WTC11 (cell line): ENCODE measurements at regions not wholly inside any gene's neighbourhood (a gene's known extent, or its start where the extent isn't known, plus 50 kb on each side); places are given as distances from the start of the nearest gene placed in this dataset.

ENCODE experiments used
- ATF1 ChIP-seq: sonication (generic); formaldehyde crosslinking; IDR thresholded peaks from 2 replicates; pipeline ENCODE4 v1.8.1; 2023; ENCODE audit warnings: mild to moderate bottlenecking, moderate library complexity, missing genetic modification reagents
- CTCF ChIP-seq: fragments of 200-600 bp; IDR thresholded peaks from 2 replicates; pipeline ENCODE4 v1.8.0; 2022; ENCODE audit warnings: antibody characterized with exemption
- MXD4 ChIP-seq: fragments of 250-450 bp; sonication (Bioruptor Pico); IDR thresholded peaks from 2 replicates; pipeline ENCODE4 v1.8.0; 2021; ENCODE audit warnings: mild to moderate bottlenecking, moderate library complexity, borderline replicate concordance
- ZBTB21 ChIP-seq: sonication (generic); formaldehyde crosslinking; IDR thresholded peaks from 2 replicates; pipeline ENCODE4 v1.8.1; 2023; ENCODE audit warnings: mild to moderate bottlenecking, missing genetic modification reagents, borderline replicate concordance
- ZNF416 ChIP-seq: fragments of 250-450 bp; sonication (Bioruptor Pico); IDR thresholded peaks from 2 replicates; pipeline ENCODE4 v1.9.0; 2021; ENCODE audit warnings: mild to moderate bottlenecking, inconsistent platforms
- TF ChIP-seq, protein P1 (sequence below): sonication (generic); formaldehyde crosslinking; IDR thresholded peaks from 2 replicates; pipeline ENCODE4 v1.8.1; 2023; ENCODE audit warnings: mild to moderate bottlenecking, missing genetic modification reagents, borderline replicate concordance

GRCh38 chr16:86068722-86069121 is 169.8 kb downstream of the IRF8 start:
- TF ChIP-seq MXD4 (no peak), ZNF416 (CRISPR knock-in tag) (no peak), CTCF (no peak), ATF1 (CRISPR knock-in tag) (no peak), ZBTB21 (CRISPR knock-in tag) (no peak)
- TF ChIP-seq, protein P1, sequence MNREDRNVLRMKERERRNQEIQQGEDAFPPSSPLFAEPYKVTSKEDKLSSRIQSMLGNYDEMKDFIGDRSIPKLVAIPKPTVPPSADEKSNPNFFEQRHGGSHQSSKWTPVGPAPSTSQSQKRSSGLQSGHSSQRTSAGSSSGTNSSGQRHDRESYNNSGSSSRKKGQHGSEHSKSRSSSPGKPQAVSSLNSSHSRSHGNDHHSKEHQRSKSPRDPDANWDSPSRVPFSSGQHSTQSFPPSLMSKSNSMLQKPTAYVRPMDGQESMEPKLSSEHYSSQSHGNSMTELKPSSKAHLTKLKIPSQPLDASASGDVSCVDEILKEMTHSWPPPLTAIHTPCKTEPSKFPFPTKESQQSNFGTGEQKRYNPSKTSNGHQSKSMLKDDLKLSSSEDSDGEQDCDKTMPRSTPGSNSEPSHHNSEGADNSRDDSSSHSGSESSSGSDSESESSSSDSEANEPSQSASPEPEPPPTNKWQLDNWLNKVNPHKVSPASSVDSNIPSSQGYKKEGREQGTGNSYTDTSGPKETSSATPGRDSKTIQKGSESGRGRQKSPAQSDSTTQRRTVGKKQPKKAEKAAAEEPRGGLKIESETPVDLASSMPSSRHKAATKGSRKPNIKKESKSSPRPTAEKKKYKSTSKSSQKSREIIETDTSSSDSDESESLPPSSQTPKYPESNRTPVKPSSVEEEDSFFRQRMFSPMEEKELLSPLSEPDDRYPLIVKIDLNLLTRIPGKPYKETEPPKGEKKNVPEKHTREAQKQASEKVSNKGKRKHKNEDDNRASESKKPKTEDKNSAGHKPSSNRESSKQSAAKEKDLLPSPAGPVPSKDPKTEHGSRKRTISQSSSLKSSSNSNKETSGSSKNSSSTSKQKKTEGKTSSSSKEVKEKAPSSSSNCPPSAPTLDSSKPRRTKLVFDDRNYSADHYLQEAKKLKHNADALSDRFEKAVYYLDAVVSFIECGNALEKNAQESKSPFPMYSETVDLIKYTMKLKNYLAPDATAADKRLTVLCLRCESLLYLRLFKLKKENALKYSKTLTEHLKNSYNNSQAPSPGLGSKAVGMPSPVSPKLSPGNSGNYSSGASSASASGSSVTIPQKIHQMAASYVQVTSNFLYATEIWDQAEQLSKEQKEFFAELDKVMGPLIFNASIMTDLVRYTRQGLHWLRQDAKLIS (CRISPR knock-in tag), result no peak
